ENCODE measurements at regions not wholly inside any gene's neighbourhood (a gene's known extent, or its start where the extent isn't known, plus 50 kb on each side); places are given as distances from the start of the nearest gene placed in this dataset.
"Not testable (repeated sequence)": the region's sequence is repeated elsewhere in the genome, so short reads cannot be mapped to it uniquely, and the experiment has no call there.

DNA sequence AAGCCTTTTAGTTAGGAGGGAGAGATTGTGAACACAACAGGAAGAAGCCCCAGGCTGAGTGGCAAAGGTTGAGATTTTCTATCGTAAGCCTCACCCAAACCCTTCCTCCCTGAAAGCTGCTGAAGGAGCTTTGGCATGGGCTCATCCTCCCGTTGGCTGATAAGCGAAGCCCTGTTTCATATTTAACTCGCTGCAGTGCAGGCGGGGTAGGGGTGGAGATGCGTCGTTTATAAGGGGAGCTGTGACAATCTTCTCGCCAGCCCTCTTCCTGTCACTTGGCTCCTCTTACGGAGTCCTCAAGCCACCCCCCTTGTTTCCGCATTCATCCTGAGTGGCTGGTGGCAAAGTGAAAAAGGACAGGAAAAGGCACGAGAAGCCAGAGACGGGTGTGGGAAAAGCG, 137.0 kb downstream of the OR4C45 start:
- H3K4me3 ChIP-seq (replicated peaks in 1 of 2; ENCODE audit: low read depth in 2 of 2, low read length in 2 of 2), result no peak overlapping the region
- TF ChIP-seq, protein P1, sequence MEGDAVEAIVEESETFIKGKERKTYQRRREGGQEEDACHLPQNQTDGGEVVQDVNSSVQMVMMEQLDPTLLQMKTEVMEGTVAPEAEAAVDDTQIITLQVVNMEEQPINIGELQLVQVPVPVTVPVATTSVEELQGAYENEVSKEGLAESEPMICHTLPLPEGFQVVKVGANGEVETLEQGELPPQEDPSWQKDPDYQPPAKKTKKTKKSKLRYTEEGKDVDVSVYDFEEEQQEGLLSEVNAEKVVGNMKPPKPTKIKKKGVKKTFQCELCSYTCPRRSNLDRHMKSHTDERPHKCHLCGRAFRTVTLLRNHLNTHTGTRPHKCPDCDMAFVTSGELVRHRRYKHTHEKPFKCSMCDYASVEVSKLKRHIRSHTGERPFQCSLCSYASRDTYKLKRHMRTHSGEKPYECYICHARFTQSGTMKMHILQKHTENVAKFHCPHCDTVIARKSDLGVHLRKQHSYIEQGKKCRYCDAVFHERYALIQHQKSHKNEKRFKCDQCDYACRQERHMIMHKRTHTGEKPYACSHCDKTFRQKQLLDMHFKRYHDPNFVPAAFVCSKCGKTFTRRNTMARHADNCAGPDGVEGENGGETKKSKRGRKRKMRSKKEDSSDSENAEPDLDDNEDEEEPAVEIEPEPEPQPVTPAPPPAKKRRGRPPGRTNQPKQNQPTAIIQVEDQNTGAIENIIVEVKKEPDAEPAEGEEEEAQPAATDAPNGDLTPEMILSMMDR (IDR thresholded peaks at IDR 0.05; ENCODE audit: low read depth, low read length), result no peak
- no peak for DNase-seq (ENCODE audit: low read depth in 2 of 2)

DNA sequence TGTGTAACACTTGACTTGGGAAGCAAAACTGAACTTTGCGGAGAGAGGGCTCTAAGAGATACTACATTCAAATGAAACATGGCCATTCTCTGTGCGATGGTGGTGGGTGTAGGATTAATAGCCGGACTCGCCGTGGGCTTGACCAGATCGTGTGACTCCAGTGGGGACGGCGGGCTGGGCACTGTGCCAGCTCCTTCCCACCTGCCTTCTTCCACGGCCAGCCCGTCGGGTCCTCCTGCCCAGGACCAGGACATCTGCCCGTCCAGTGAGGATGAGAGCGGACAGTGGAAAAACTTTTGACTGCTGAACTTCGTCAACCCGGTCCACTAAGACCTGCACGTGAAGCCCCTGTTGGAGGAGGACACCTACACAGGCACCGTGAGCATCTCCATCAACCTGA, 137.4 kb downstream of the OR4C45 start:
- DNase-seq (ENCODE audit: low read depth in 2 of 2), result no peak
- H3K4me3 ChIP-seq (replicated peaks in 1 of 2; ENCODE audit: low read depth in 2 of 2, low read length in 2 of 2), result no peak overlapping the region
- TF ChIP-seq, protein P1 (IDR thresholded peaks at IDR 0.05; ENCODE audit: low read depth, low read length), result no peak

DNA sequence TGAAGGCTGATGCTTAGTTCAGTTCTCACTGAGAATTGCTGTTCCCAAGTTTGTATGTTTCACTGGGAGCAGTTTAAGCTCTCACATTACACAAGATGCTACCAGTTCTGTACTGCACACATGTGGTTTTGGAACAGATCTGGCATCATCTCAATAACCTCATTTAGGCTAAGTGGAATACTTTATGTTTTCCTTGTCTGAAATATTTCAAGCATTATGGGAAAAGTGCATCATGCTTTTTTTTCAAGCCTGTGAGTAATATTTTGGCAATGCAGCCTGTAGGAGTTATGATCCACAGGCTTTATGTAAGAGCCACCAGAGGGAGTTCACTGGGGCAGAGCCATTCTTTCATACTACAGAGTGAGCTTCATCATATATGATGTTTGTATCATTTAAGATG, 141.5 kb downstream of the OR4C45 start:
- H3K4me3 ChIP-seq (replicated peaks in 1 of 2; ENCODE audit: low read depth in 2 of 2, low read length in 2 of 2), result no peak overlapping the region
- peak; percentile 1 to 85 for DNase-seq (ENCODE audit: low read depth in 2 of 2)
- TF ChIP-seq, protein P1 (IDR thresholded peaks at IDR 0.05; ENCODE audit: low read depth, low read length), result peak; percentile 51

DNA sequence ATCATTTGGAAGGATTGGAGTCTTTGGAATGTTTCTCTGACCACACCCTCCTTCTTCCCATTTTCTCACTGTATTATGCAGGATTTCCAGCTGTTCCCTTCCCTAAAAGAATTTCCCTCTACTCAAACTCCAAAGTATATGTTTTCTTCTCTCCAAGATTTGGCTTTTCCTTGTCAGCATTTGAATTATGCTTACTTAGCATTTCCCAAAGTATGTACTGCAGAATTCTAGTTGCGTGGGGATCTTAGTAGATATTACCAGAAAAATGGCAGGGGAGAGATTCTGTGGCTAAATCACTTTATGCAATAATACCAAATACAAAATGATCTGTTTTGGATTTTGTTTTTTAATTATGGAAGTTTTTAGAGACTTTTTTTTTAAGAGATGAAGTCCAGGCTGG, 142.3 kb downstream of the OR4C45 start:
- TF ChIP-seq, protein P1 (IDR thresholded peaks at IDR 0.05; ENCODE audit: low read depth, low read length), result no peak
- no peak for DNase-seq (ENCODE audit: low read depth in 2 of 2)
- no peak overlapping the region for H3K4me3 ChIP-seq (replicated peaks in 1 of 2; ENCODE audit: low read depth in 2 of 2, low read length in 2 of 2)

DNA sequence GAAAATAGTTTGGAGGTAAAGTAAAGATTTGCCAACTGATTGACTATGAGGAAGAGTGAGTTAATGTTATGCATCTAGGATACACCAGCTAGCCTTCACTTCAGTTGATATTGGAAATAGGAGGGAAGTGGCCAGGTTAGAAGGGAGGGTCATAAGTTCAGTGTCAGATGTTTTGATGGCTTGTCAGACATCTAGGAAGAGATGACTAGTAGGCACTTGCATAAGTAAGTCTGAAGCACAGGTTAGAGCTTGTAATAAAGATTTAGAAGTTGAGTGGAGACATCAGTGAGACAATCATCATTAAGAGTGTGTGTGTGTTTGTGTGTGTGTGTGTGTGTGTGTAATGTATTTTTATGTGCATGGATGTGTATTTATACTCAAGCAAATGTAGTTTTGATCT, 146.1 kb downstream of the OR4C45 start:
- H3K4me3 ChIP-seq (replicated peaks in 1 of 2; ENCODE audit: low read depth in 2 of 2, low read length in 2 of 2), result no peak overlapping the region
- TF ChIP-seq, protein P1 (IDR thresholded peaks at IDR 0.05; ENCODE audit: low read depth, low read length), result no peak
- DNase-seq (ENCODE audit: low read depth in 2 of 2), result no peak

DNA sequence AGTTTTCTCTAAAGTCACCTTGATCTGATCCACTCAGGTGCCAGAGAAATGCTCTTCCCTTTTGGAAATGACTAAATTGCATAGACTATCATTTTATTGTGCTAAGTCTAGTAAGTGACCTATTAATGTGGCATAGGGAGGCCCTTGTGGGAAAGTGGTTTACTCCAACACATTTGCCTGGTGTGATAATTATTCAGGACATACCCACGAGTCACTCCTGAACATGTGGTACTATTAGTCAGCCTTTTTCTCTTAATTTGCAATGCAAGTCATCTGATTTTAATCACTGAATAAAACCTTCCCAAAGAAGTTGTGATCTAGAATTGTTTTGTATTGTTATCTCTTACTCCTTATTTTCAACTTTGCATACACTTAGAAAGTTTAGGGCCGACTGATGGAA, 148.7 kb downstream of the OR4C45 start:
- H3K4me3 ChIP-seq (replicated peaks in 1 of 2; ENCODE audit: low read depth in 2 of 2, low read length in 2 of 2), result no peak overlapping the region
- no peak for DNase-seq (ENCODE audit: low read depth in 2 of 2)
- TF ChIP-seq, protein P1 (IDR thresholded peaks at IDR 0.05; ENCODE audit: low read depth, low read length), result no peak

DNA sequence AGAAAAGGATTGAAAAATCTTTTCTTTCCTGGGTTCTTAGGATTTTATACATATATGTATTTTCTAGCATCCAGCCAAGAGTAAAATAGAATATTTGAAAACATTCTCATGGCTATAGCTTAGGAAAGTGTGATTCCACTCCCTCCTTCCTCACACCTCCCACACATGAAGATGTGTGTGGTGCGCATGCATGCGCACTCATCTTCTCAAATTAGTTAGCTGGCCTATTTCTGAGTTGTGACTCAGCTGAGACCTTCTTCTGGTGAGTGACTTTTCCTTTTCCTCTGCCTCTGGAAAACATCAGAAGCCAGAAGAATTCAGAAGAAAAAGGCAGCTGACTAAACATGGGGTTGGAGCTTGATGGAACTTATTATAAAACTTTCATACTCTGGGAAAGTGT, 149.8 kb downstream of the OR4C45 start:
- TF ChIP-seq, protein P1 (IDR thresholded peaks at IDR 0.05; ENCODE audit: low read depth, low read length), result no peak
- DNase-seq (ENCODE audit: low read depth in 2 of 2), result no peak
- H3K4me3 ChIP-seq (replicated peaks in 1 of 2; ENCODE audit: low read depth in 2 of 2, low read length in 2 of 2), result no peak overlapping the region

DNA sequence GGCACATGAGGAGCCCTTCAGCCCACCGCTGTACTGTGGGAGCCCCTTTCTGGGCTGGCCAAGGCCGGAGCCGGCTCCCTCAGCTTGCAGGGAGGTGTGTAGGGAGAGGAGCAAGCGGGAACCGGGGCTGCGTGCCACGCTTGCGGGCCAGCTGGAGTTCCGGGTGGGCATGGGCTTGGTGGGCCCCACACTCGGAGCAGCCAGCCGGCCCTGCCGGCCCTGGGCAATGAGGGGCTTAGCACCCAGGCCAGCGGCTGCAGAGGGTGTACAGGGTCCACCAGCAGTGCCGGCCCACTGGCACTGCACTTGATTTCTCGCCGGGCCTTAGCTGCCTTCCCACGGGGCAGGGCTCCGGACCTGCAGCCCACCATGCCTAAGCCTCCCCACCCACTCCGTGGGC, 150.5 kb downstream of the OR4C45 start:
- not testable (repeated sequence) for H3K4me3 ChIP-seq (replicated peaks in 1 of 2; ENCODE audit: low read depth in 2 of 2, low read length in 2 of 2); DNase-seq (ENCODE audit: low read depth in 2 of 2)

All from cardiac fibroblast (primary cell).